Amniotic stem cell (primary cell): ENCODE measurements at regions not wholly inside any gene's neighbourhood (a gene's known extent, or its start where the extent isn't known, plus 50 kb on each side); places are given as distances from the start of the nearest gene placed in this dataset.
A peak's percentile ranks its signal among the peaks of the same experiment; 100 is the strongest.

Source experiments
- DNase-seq: peaks from one replicate; lab custom pipeline; 2025; lab: John Stamatoyannopoulos, UW

GRCh38 chr4:41359836-41360213, 103.1 kb downstream of the UCHL1 start:
- no peak for DNase-seq

- DNase-seq = no peak
These were observed 103.6 kb downstream of the UCHL1 start for GRCh38 chr4:41360214-41360920.

- no peak for DNase-seq
These were observed 104.4 kb downstream of the UCHL1 start for GRCh38 chr4:41360921-41361793.

GRCh38 chr4:41361794-41362526, 105.2 kb downstream of the UCHL1 start:
- DNase-seq = no peak

- no peak for DNase-seq
These were observed 106.1 kb downstream of the UCHL1 start for GRCh38 chr4:41362621-41363383.

- peak; percentile 27 for DNase-seq
These were observed 106.8 kb downstream of the UCHL1 start for GRCh38 chr4:41363384-41363981.

- no peak for DNase-seq
These were observed 108.1 kb downstream of the UCHL1 start for GRCh38 chr4:41364876-41365275.

- DNase-seq = no peak
These were observed 109.0 kb downstream of the UCHL1 start for GRCh38 chr4:41365681-41366080.

- no peak for DNase-seq
These were observed 110.3 kb downstream of the UCHL1 start for GRCh38 chr4:41366911-41367517.

- DNase-seq = no peak
These were observed 113.0 kb downstream of the UCHL1 start for GRCh38 chr4:41369680-41370079.

GRCh38 chr4:41373221-41373620, 116.5 kb downstream of the UCHL1 start:
- DNase-seq = no peak

- no peak for DNase-seq
These were observed 117.8 kb downstream of the UCHL1 start for GRCh38 chr4:41374490-41374889.

GRCh38 chr4:41375561-41375960, 118.8 kb downstream of the UCHL1 start:
- DNase-seq = no peak

- DNase-seq = no peak
These were observed 120.5 kb downstream of the UCHL1 start for GRCh38 chr4:41377196-41377595.

GRCh38 chr4:41379230-41379629, 122.5 kb downstream of the UCHL1 start:
- DNase-seq = no peak

- DNase-seq = no peak
These were observed 123.9 kb downstream of the UCHL1 start for GRCh38 chr4:41380511-41381157.

GRCh38 chr4:41381384-41381783, 124.7 kb downstream of the UCHL1 start:
- no peak for DNase-seq

- DNase-seq = no peak
These were observed 128.3 kb downstream of the UCHL1 start for GRCh38 chr4:41384992-41385391.

GRCh38 chr4:41385481-41385880, 128.8 kb downstream of the UCHL1 start:
- DNase-seq = no peak

GRCh38 chr4:41388080-41388479, 131.4 kb downstream of the UCHL1 start:
- DNase-seq = no peak

GRCh38 chr4:41389356-41389755, 132.6 kb downstream of the UCHL1 start:
- no peak for DNase-seq
